Breast epithelium (tissue), 3 donors: ENCODE measurements at regions not wholly inside any gene's neighbourhood (a gene's known extent, or its start where the extent isn't known, plus 50 kb on each side); places are given as distances from the start of the nearest gene placed in this dataset.

Experiments
- POLR2AphosphoS5 ChIP-seq, 3 donors: sonication (generic); formaldehyde crosslinking; IDR thresholded peaks; one replicate each; pipeline ENCODE4 v1.6.1; 2017; ENCODE audit warnings: antibody characterized with exemption in 3 of 3
- TF ChIP-seq, protein P1 (sequence below), 3 donors: fragments of 450-650 bp; IDR thresholded peaks; one replicate each; pipeline ENCODE4 v1.5.1; 2016 to 2017; ENCODE audit warnings: antibody characterized with exemption in 3 of 3, mild to moderate bottlenecking in 3 of 3, moderate library complexity in 3 of 3

- TF ChIP-seq, protein P1, sequence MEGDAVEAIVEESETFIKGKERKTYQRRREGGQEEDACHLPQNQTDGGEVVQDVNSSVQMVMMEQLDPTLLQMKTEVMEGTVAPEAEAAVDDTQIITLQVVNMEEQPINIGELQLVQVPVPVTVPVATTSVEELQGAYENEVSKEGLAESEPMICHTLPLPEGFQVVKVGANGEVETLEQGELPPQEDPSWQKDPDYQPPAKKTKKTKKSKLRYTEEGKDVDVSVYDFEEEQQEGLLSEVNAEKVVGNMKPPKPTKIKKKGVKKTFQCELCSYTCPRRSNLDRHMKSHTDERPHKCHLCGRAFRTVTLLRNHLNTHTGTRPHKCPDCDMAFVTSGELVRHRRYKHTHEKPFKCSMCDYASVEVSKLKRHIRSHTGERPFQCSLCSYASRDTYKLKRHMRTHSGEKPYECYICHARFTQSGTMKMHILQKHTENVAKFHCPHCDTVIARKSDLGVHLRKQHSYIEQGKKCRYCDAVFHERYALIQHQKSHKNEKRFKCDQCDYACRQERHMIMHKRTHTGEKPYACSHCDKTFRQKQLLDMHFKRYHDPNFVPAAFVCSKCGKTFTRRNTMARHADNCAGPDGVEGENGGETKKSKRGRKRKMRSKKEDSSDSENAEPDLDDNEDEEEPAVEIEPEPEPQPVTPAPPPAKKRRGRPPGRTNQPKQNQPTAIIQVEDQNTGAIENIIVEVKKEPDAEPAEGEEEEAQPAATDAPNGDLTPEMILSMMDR (IDR thresholded peaks at IDR 0.05), result no peak
- no peak for TF ChIP-seq POLR2AphosphoS5 (IDR thresholded peaks at IDR 0.05)
These were observed 62.8 kb upstream of the ID2 start for GRCh38 chr2:8619071-8619470.
